Tibial nerve (tissue), 4 donors: ENCODE measurements at regions not wholly inside any gene's neighbourhood (a gene's known extent, or its start where the extent isn't known, plus 50 kb on each side); places are given as distances from the start of the nearest gene placed in this dataset.

Source experiments
- DNase-seq, 2 donors: peaks; one replicate each; pipeline ENCODE4 v3.0.0-alpha.2; 2019; ENCODE audit warnings: low spot score in 2 of 2
- H3K27ac ChIP-seq, 4 donors: fragments of 200-600 bp; sonication (generic) in 3 of 4; one replicate each; pipeline ENCODE4 v1.5.1; 2017 to 2019; ENCODE audit warnings: mild to moderate bottlenecking in 1 of 4
- H3K27me3 ChIP-seq, 2 donors: fragments of 200-600 bp; sonication (generic) in 1 of 2; one replicate each; pipeline versions ENCODE4 v1.5.1 to v1.6.0; 2017 to 2019
- H3K36me3 ChIP-seq, 3 donors: fragments of 200-600 bp; sonication (generic); one replicate each; pipeline ENCODE4 v1.5.1; 2018 to 2019
- H3K4me1 ChIP-seq, 4 donors: fragments of 200-600 bp; sonication (generic) in 3 of 4; one replicate each; pipeline ENCODE4 v1.5.1; 2017 to 2019
- H3K4me3 ChIP-seq, 4 donors: fragments of 200-600 bp; sonication (generic) in 3 of 4; one replicate each; pipeline ENCODE4 v1.5.1; 2017 to 2019; ENCODE audit warnings: mild to moderate bottlenecking in 1 of 4, moderate library complexity in 1 of 4
- H3K9me3 ChIP-seq, 4 donors: fragments of 200-600 bp; sonication (generic) in 3 of 4; one replicate each; pipeline ENCODE4 v1.5.1; 2017 to 2019
- EP300 ChIP-seq, 2 donors: sonication (generic); formaldehyde crosslinking; IDR thresholded peaks; one replicate each; pipeline ENCODE4 v1.6.1; 2017; ENCODE audit warnings: antibody characterized with exemption in 2 of 2, mild to moderate bottlenecking in 1 of 2
- POLR2A ChIP-seq, 2 donors: fragments of 450-650 bp; IDR thresholded peaks; one replicate each; pipeline ENCODE4 v1.6.1; 2017; ENCODE audit warnings: antibody characterized with exemption in 2 of 2, mild to moderate bottlenecking in 2 of 2, moderate library complexity in 2 of 2
- WGBS, 2 donors: methylation state at CpG; one replicate each; pipeline ENCODE4 v1.1.5; 2018; 5-methylcytosine and 5-hydroxymethylcytosine counted together
- TF ChIP-seq, protein P1 (sequence below), 5 experiments: fragments of 200-600 bp in 3 of 5; fragments of 450-650 bp in 2 of 5; sonication (generic) in 3 of 5; IDR thresholded peaks; one replicate each; pipeline ENCODE4 v1.5.1; 2016 to 2019; ENCODE audit warnings: antibody characterized with exemption in 5 of 5, mild to moderate bottlenecking in 3 of 5, moderate library complexity in 2 of 5

DNA sequence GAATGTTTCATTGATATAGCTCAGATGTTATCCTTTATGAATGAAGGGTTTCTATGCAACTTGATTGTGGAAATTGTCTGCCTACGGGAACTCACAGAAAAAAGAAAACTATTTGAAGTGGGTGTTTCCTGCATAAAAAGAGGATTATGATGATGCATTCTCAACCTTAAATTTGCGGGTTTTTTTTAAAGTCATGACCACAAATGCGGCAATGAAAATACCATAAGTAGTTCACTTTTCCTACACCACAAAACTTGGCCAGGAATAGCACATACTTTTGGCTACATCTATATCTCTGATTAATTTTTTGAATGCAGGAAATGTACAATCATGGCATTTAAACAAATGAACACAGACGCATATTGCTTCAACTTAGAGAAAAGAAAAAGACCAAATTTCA is 754.7 kb downstream of the DTWD2 start:
- H3K36me3 ChIP-seq = no peaks in the 10 kb centered on the region
- no peak for DNase-seq
- no peak overlapping the region for H3K4me3 ChIP-seq
- no peaks in the 10 kb centered on the region for H3K27me3 ChIP-seq
- TF ChIP-seq EP300 (IDR thresholded peaks at IDR 0.05) = no peak
- H3K9me3 ChIP-seq = no peaks in the 10 kb centered on the region
- H3K4me1 ChIP-seq = no peaks in the 10 kb centered on the region
- H3K27ac ChIP-seq = no peak overlapping the region
- 37 to 43% methylated on average over 4 of the region's 4 CpGs for WGBS, 2 donors

DNA sequence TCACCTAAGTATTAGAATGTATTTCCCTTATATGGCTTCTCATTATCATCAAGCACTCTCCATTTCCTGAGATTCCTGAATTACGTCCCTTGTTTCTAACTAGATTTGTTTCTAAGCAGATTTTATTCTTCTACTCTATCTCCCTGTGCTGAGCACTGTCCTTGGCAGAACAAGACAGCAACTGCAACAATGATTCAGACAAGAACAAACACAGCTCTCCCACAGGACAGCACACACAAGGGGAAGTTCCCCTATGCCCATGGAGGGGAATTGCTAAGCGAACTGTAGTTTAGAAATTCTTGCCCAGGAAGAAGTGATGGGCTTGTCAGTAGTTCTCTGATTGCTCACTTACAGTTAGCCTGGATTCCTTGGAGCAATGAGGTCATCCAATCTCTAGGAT is 759.9 kb downstream of the DTWD2 start:
- no peaks in the 10 kb centered on the region for H3K36me3 ChIP-seq
- H3K27me3 ChIP-seq = no peaks in the 10 kb centered on the region
- H3K4me3 ChIP-seq = no peak overlapping the region
- whole genome bisulfite sequencing, 2 donors = 79 to 85% methylated on average over 2 of the region's 2 CpGs
- DNase-seq = no peak
- H3K4me1 ChIP-seq = no peaks in the 10 kb centered on the region
- no peaks in the 10 kb centered on the region for H3K9me3 ChIP-seq
- TF ChIP-seq, protein P1, sequence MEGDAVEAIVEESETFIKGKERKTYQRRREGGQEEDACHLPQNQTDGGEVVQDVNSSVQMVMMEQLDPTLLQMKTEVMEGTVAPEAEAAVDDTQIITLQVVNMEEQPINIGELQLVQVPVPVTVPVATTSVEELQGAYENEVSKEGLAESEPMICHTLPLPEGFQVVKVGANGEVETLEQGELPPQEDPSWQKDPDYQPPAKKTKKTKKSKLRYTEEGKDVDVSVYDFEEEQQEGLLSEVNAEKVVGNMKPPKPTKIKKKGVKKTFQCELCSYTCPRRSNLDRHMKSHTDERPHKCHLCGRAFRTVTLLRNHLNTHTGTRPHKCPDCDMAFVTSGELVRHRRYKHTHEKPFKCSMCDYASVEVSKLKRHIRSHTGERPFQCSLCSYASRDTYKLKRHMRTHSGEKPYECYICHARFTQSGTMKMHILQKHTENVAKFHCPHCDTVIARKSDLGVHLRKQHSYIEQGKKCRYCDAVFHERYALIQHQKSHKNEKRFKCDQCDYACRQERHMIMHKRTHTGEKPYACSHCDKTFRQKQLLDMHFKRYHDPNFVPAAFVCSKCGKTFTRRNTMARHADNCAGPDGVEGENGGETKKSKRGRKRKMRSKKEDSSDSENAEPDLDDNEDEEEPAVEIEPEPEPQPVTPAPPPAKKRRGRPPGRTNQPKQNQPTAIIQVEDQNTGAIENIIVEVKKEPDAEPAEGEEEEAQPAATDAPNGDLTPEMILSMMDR (IDR thresholded peaks at IDR 0.05) = no peak
- TF ChIP-seq POLR2A (IDR thresholded peaks at IDR 0.05) (no peak), EP300 (IDR thresholded peaks at IDR 0.05) (no peak)
- no peak overlapping the region for H3K27ac ChIP-seq

- H3K4me1 ChIP-seq = no peaks in the 10 kb centered on the region
- no peak overlapping the region for H3K27ac ChIP-seq
- H3K27me3 ChIP-seq = no peaks in the 10 kb centered on the region
- no peak for TF ChIP-seq EP300 (IDR thresholded peaks at IDR 0.05)
- TF ChIP-seq, protein P1 (IDR thresholded peaks at IDR 0.05) = no peak
- no peak for TF ChIP-seq POLR2A (IDR thresholded peaks at IDR 0.05)
- no peaks in the 10 kb centered on the region for H3K36me3 ChIP-seq
- 68 to 71% methylated on average over 3 of the region's 3 CpGs for WGBS, 2 donors
- no peak overlapping the region for H3K4me3 ChIP-seq
- no peaks in the 10 kb centered on the region for H3K9me3 ChIP-seq
- no peak for DNase-seq
Observed at GRCh38 chr5:118224546-118224945, 763.8 kb downstream of the DTWD2 start.

DNA sequence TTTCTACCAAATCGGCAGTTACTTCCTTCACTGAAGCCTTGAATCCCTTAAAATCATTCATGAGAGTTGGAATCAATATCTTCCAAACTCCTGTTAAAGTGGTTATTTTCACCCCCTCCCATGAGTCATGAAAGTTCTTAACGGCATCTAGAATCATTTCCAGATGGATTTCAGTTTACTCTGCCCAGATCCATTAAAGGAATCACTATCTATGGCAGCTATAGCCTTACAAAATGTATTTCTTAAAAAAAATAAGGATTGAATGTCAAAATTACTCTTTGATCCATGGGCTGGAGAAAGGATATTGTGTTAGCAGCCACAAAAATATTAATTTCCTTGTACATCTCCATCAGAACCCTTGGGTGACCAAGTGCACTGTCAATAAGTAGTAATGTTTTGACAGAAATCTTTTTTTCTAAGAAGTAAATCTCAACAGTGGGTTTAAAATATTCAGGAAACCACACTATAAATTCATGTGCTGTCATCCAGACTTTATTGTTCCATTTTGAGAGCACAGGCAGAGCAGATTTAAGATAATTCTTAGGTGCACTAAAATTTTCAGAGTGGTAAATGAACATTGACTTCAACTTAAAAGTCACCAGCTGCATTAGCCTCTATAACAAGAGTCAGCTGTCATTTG is 767.7 kb downstream of the DTWD2 start:
- H3K4me1 ChIP-seq = no peaks in the 10 kb centered on the region
- no peaks in the 10 kb centered on the region for H3K36me3 ChIP-seq
- H3K27me3 ChIP-seq = no peaks in the 10 kb centered on the region
- TF ChIP-seq EP300 (IDR thresholded peaks at IDR 0.05) = no peak
- TF ChIP-seq, protein P1 (IDR thresholded peaks at IDR 0.05) = no peak
- TF ChIP-seq POLR2A (IDR thresholded peaks at IDR 0.05) = no peak
- no peak for DNase-seq
- WGBS, 2 donors = 60 to 77% methylated on average over 2 of the region's 2 CpGs
- no peak overlapping the region for H3K4me3 ChIP-seq
- H3K9me3 ChIP-seq = no peaks in the 10 kb centered on the region
- H3K27ac ChIP-seq = no peak overlapping the region

DNA sequence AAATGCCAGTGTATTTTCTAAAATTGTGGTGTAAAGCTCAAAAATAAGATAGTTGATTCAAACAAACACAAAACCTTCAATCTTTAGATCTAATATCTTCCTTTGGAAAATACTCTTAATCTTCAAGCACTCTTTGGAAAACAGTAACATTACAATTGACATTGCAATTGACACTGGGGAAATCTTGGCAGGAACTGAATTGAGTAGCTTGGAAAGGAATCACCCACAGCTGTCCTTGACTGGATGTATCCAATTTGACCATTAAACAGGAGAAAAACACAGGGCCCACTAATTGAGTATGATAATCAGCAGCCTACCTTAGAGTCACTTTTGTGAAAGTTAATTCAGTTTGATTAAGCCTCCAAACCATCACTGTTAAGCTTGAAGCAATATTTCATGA is 776.7 kb downstream of the DTWD2 start:
- H3K4me3 ChIP-seq = no peak overlapping the region
- H3K27ac ChIP-seq = no peak overlapping the region
- no peaks in the 10 kb centered on the region for H3K4me1 ChIP-seq
- no peaks in the 10 kb centered on the region for H3K27me3 ChIP-seq
- TF ChIP-seq EP300 (IDR thresholded peaks at IDR 0.05) (no peak), POLR2A (IDR thresholded peaks at IDR 0.05) (no peak)
- TF ChIP-seq, protein P1 (IDR thresholded peaks at IDR 0.05) = no peak
- no peaks in the 10 kb centered on the region for H3K36me3 ChIP-seq
- DNase-seq = no peak
- H3K9me3 ChIP-seq = peaks cover 0 to 25% (median 0%) of the 10 kb centered on the region in 4 donors

DNA sequence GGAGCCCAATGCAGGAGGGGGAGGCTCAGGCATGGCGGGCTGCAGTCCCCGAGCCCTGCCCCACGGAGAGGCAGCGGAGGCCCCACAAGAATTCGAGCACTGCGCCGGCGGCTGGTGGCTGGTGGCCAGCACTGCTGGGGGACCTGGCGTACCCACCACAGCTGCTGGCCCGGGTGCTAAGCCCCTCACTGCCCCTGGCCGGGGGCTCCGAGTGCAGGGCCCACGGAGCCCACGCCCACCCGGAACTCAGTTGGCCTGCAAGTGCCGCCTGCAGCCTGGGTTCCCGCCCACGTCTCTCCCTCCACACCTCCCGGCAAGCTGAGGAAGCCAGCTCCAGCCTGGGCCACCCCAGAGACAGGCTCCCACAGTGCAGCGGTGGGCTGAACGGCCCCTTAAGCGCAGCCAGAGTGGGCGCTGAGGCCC is 780.3 kb downstream of the DTWD2 start:
- TF ChIP-seq EP300 (IDR thresholded peaks at IDR 0.05) = no peak
- TF ChIP-seq POLR2A (IDR thresholded peaks at IDR 0.05) = no peak
- TF ChIP-seq, protein P1 (IDR thresholded peaks at IDR 0.05) = no peak
- no peaks in the 10 kb centered on the region for H3K27me3 ChIP-seq
- 97 to 98% methylated on average over 14 to 17 of the region's 23 CpGs for WGBS, 2 donors
- no peaks in the 10 kb centered on the region for H3K36me3 ChIP-seq
- DNase-seq = no peak
- no peak overlapping the region for H3K27ac ChIP-seq
- no peak overlapping the region for H3K4me3 ChIP-seq
- peaks cover 0 to 25% (median 0%) of the 10 kb centered on the region in 4 donors for H3K9me3 ChIP-seq
- no peaks in the 10 kb centered on the region for H3K4me1 ChIP-seq
